HFF-Myc (cell line): ENCODE measurements at regions not wholly inside any gene's neighbourhood (a gene's known extent, or its start where the extent isn't known, plus 50 kb on each side); places are given as distances from the start of the nearest gene placed in this dataset.
"Not testable (repeated sequence)": the region's sequence is repeated elsewhere in the genome, so short reads cannot be mapped to it uniquely, and the experiment has no call there.

Source experiments
- DNase-seq: peaks from one replicate; pipeline ENCODE4 v3.0.0-alpha.2; 2011; ENCODE audit warnings: low read depth; ENCODE audit errors: extremely low read depth
- H3K4me3 ChIP-seq: replicated peaks from 2 replicates; pipeline ENCODE4 v1.5.1; 2011; ENCODE audit warnings: low read depth, mild to moderate bottlenecking, control low read depth, low read length
- CTCF ChIP-seq: IDR thresholded peaks from 2 replicates; pipeline ENCODE4 v1.5.1; 2012; ENCODE audit warnings: mild to moderate bottlenecking, low read depth, low read length, control low read depth; ENCODE audit errors: missing control alignments

- no peak for DNase-seq
- H3K4me3 ChIP-seq: no peak overlapping the region
- TF ChIP-seq CTCF: no peak
Measured at GRCh38 chr3:181936774-181937173, 225.0 kb downstream of the SOX2 start.

- not testable (repeated sequence) for DNase-seq, H3K4me3 ChIP-seq
Measured at GRCh38 chr3:181938580-181938979, 226.9 kb downstream of the SOX2 start.

- no peak overlapping the region for H3K4me3 ChIP-seq
- TF ChIP-seq CTCF: no peak
- DNase-seq: no peak
Measured at GRCh38 chr3:181940703-181941102, 229.0 kb downstream of the SOX2 start.

GRCh38 chr3:181941250-181941649 is 229.5 kb downstream of the SOX2 start:
- TF ChIP-seq CTCF: no peak
- H3K4me3 ChIP-seq: no peak overlapping the region
- DNase-seq: no peak

GRCh38 chr3:181943285-181943684 is 231.6 kb downstream of the SOX2 start:
- TF ChIP-seq CTCF: no peak
- H3K4me3 ChIP-seq: no peak overlapping the region
- no peak for DNase-seq

GRCh38 chr3:181947606-181948005 is 235.9 kb downstream of the SOX2 start:
- no peak for TF ChIP-seq CTCF
- no peak for DNase-seq
- H3K4me3 ChIP-seq: no peak overlapping the region

GRCh38 chr3:181948286-181948685 is 236.6 kb downstream of the SOX2 start:
- no peak for TF ChIP-seq CTCF
- H3K4me3 ChIP-seq: no peak overlapping the region
- DNase-seq: no peak
